SK-N-SH (cell line): ENCODE measurements at regions not wholly inside any gene's neighbourhood (a gene's known extent, or its start where the extent isn't known, plus 50 kb on each side); places are given as distances from the start of the nearest gene placed in this dataset.

Experiments
- CTCF ChIA-PET: fragments of 300-600, 350-600 bp; formaldehyde crosslinking; extraction: SDS; loops from one replicate; lab custom pipeline; 2021; lab: Yijun Ruan, JAX
- POLR2A ChIA-PET: fragments of 350-600 bp; sonication (Branson Sonifier 250); formaldehyde crosslinking; extraction: SDS; loops from one replicate; lab custom pipeline; 2020; ENCODE audit warnings: antibody characterized with exemption, inconsistent platforms; lab: Yijun Ruan, JAX
- DNase-seq: peaks from one replicate; pipeline ENCODE4 v3.0.0; 2012
- H2AFZ ChIP-seq: fragments of 200-600 bp; sonication (generic); 2 replicates; pipeline ENCODE4 v1.8.1; 2016; ENCODE audit warnings: antibody characterized with exemption, mild to moderate bottlenecking, low read depth
- H3F3A ChIP-seq: fragments of 200-600 bp; sonication (generic); replicated peaks from 2 replicates; pipeline ENCODE3; 2016; ENCODE audit warnings: antibody characterized with exemption, mild to moderate bottlenecking; ENCODE audit not compliant: insufficient read depth
- H3K27ac ChIP-seq, 2 experiments: fragments of 200-500 bp in 1 of 2; fragments of 200-600 bp in 1 of 2; sonication (Bioruptor generic) in 1 of 2; sonication (generic), shearing (Covaris generic) in 1 of 2; 2 replicates each; pipeline versions ENCODE4 v1.5.1 to v1.6.1; 2014 to 2016; ENCODE audit warnings: low read depth in 2 of 2, inconsistent platforms in 1 of 2, low read length in 1 of 2, mild to moderate bottlenecking in 1 of 2, mixed read lengths in 1 of 2
- H3K27me3 ChIP-seq: fragments of 200-600 bp; sonication (generic), shearing (Covaris generic); 2 replicates; pipeline ENCODE4 v1.6.1; 2016; ENCODE audit warnings: mixed run types; ENCODE audit not compliant: insufficient read depth
- H3K36me3 ChIP-seq, 2 experiments: fragments of 200-500 bp in 1 of 2; fragments of 200-600 bp in 1 of 2; sonication (Bioruptor generic) in 1 of 2; sonication (generic) in 1 of 2; replicated peaks in 1 of 2; 2 replicates each; pipeline versions ENCODE3 to v1.5.1; 2014 to 2016; ENCODE audit warnings: low read length in 1 of 2, mild to moderate bottlenecking in 1 of 2; ENCODE audit not compliant: insufficient read depth in 2 of 2, control insufficient read depth in 1 of 2
- H3K4me1 ChIP-seq, 2 experiments: fragments of 200-500 bp in 1 of 2; fragments of 200-600 bp in 1 of 2; sonication (Bioruptor generic) in 1 of 2; sonication (generic), shearing (Covaris generic) in 1 of 2; 2 replicates each; pipeline versions ENCODE4 v1.5.1 to v1.6.1; 2014 to 2016; ENCODE audit warnings: low read depth in 1 of 2, low read length in 1 of 2, mixed run types in 1 of 2; ENCODE audit not compliant: insufficient read depth in 2 of 2, control insufficient read depth in 1 of 2
- H3K4me2 ChIP-seq: fragments of 200-600 bp; sonication (generic), shearing (Covaris generic); 2 replicates; pipeline ENCODE4 v1.6.1; 2017; ENCODE audit warnings: mixed run types
- H3K4me3 ChIP-seq, 2 experiments: fragments of 200-500 bp in 1 of 2; fragments of 200-600 bp in 1 of 2; sonication (Bioruptor generic) in 1 of 2; sonication (generic), shearing (Covaris generic) in 1 of 2; 2 replicates each; pipeline versions ENCODE4 v1.5.1 to v1.8.1; 2014 to 2016; ENCODE audit warnings: low read depth in 2 of 2, inconsistent platforms in 1 of 2, low read length in 1 of 2, mild to moderate bottlenecking in 1 of 2, mixed read lengths in 1 of 2, moderate library complexity in 1 of 2
- H3K79me2 ChIP-seq: fragments of 200-600 bp; sonication (generic); 2 replicates; pipeline ENCODE4 v1.8.1; 2017; ENCODE audit warnings: mild to moderate bottlenecking; ENCODE audit not compliant: insufficient read depth
- H3K9ac ChIP-seq: fragments of 200-600 bp; sonication (generic); 2 replicates; pipeline ENCODE4 v1.6.1; 2017; ENCODE audit warnings: mixed run types
- H3K9me2 ChIP-seq: fragments of 200-600 bp; sonication (generic); 2 replicates; pipeline ENCODE4 v1.6.1; 2017; ENCODE audit warnings: mixed run types
- H3K9me3 ChIP-seq: fragments of 200-600 bp; sonication (generic); 2 replicates; pipeline ENCODE4 v1.6.1; 2017; ENCODE audit warnings: mixed run types, mild to moderate bottlenecking, moderate library complexity
- H4K20me1 ChIP-seq: fragments of 200-600 bp; sonication (generic); 2 replicates; pipeline ENCODE4 v1.6.1; 2017; ENCODE audit warnings: mild to moderate bottlenecking, mixed run types; ENCODE audit not compliant: insufficient read depth
- ELF1 ChIP-seq: IDR thresholded peaks from 2 replicates; pipeline ENCODE4 v1.4.0; 2012
- EP300 ChIP-seq, 2 experiments: IDR thresholded peaks; 2 replicates each; pipeline versions ENCODE4 v1.4.0 to v1.6.1; 2012; ENCODE audit warnings: borderline replicate concordance in 1 of 2, low read depth in 1 of 2, low read length in 1 of 2
- EZH2phosphoT487 ChIP-seq: fragments of 200-600 bp; sonication (generic); IDR thresholded peaks from 2 replicates; pipeline ENCODE4 v1.6.1; 2017; ENCODE audit warnings: low read depth, mixed run types, mild to moderate bottlenecking, antibody characterized with exemption, moderate library complexity, borderline replicate concordance
- FOXM1 ChIP-seq: IDR thresholded peaks from 2 replicates; pipeline ENCODE4 v1.4.0; 2012; ENCODE audit warnings: low read depth, mild to moderate bottlenecking
- GATA2 ChIP-seq: sonication (generic); formaldehyde crosslinking; IDR thresholded peaks from 2 replicates; pipeline ENCODE4 v1.5.0; 2020; ENCODE audit warnings: mild to moderate bottlenecking, missing genetic modification reagents
- IRF3 ChIP-seq: fragments of 150-350 bp; IDR thresholded peaks from 2 replicates; pipeline ENCODE4 v1.6.1; 2016; ENCODE audit warnings: mild to moderate bottlenecking, low read depth, low read length
- NFIC ChIP-seq: IDR thresholded peaks from 2 replicates; pipeline ENCODE4 v1.4.0; 2012; ENCODE audit warnings: borderline replicate concordance
- RAD21 ChIP-seq: IDR thresholded peaks from 2 replicates; pipeline ENCODE4 v1.6.1; 2012; ENCODE audit warnings: mild to moderate bottlenecking, low read length
- TCF12 ChIP-seq: IDR thresholded peaks from 2 replicates; pipeline ENCODE4 v1.4.0; 2012
- ZBTB33 ChIP-seq: IDR thresholded peaks from 2 replicates; pipeline ENCODE4 v1.4.0; 2012; ENCODE audit warnings: low read depth, borderline replicate concordance
- WGBS: methylation state at CpG from one replicate; pipeline ENCODE4 v1.1.6; 2017; ENCODE audit warnings: low lambda C conversion rate; 5-methylcytosine and 5-hydroxymethylcytosine counted together
- TF ChIP-seq, protein P1 (sequence below): fragments of 150-350 bp; IDR thresholded peaks from 2 replicates; pipeline ENCODE4 v1.6.1; 2017; ENCODE audit warnings: antibody characterized with exemption, low read length, low read depth, borderline replicate concordance
- TF ChIP-seq, protein P2 (sequence below): IDR thresholded peaks from 2 replicates; pipeline ENCODE4 v1.6.1; 2012; ENCODE audit warnings: mild to moderate bottlenecking, low read depth, low read length, moderate library complexity
- TF ChIP-seq, protein P3 (sequence below): IDR thresholded peaks from 2 replicates; pipeline ENCODE4 v1.4.0; 2012; ENCODE audit warnings: low read depth, borderline replicate concordance

- ChIA-PET CTCF (no interaction called here), POLR2A (interaction anchor here (0.6 kb wide), 1 partner anchor 1730 kb away, joined by 3 read pairs; no protein-coding TSS in a partner anchor)
- Histone ChIP-seq H3K79me2 (no peaks in the 10 kb centered on the region), H3K4me2 (no peak overlapping the region), H3K27ac (no peak overlapping the region), H3F3A (no peaks in the 10 kb centered on the region), H3K4me1 (no peaks in the 10 kb centered on the region), H4K20me1 (no peaks in the 10 kb centered on the region), H3K4me3 (no peak overlapping the region), H3K9me3 (no peaks in the 10 kb centered on the region), H3K36me3 (no peaks in the 10 kb centered on the region), H2AFZ (no peak overlapping the region), H3K9ac (no peak overlapping the region), H3K27me3 (no peaks in the 10 kb centered on the region), H3K9me2 (no peaks in the 10 kb centered on the region)
- no peak for DNase-seq
- WGBS = 0% methylated on average over 1 of the region's 1 CpG
- TF ChIP-seq, protein P1, sequence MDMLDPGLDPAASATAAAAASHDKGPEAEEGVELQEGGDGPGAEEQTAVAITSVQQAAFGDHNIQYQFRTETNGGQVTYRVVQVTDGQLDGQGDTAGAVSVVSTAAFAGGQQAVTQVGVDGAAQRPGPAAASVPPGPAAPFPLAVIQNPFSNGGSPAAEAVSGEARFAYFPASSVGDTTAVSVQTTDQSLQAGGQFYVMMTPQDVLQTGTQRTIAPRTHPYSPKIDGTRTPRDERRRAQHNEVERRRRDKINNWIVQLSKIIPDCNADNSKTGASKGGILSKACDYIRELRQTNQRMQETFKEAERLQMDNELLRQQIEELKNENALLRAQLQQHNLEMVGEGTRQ = no peak
These were observed 302.9 kb upstream of the MBL2 start for GRCh38 chr10:53075469-53075868.

DNA sequence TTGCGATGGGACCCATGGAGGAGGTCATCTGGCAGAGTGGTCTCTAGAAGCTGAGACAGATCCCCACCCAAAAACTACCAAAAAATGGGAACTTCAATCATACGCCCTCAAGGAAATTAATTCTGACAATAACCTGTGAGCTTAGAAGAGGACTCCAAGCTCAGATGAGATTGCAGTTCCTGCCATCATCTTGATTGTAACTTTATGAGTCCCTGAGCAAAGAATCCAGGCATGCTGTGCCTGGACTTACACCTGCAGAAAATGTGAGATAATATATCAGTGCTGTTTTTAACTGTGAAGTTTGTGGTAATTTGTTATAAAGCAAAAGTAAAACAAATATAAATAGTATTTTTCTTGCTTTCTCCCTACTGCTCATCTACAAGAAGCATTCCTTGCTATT lies 299.6 kb upstream of the MBL2 start:
- H3K36me3 ChIP-seq = no peaks in the 10 kb centered on the region
- no peaks in the 10 kb centered on the region for H3K9me2 ChIP-seq
- no peak overlapping the region for H3K4me3 ChIP-seq
- H3K9ac ChIP-seq = no peak overlapping the region
- no peak for DNase-seq
- H3K27me3 ChIP-seq = no peaks in the 10 kb centered on the region; the same call in 1 of the 2 replicates
- CTCF ChIA-PET = interaction anchor here (0.7 kb wide), 1 partner anchor 188 kb away, joined by 3 read pairs; no protein-coding TSS in a partner anchor
- no peaks in the 10 kb centered on the region for H3K4me1 ChIP-seq
- H3K27ac ChIP-seq = no peak overlapping the region
- no peak for TF ChIP-seq FOXM1
- no peak for TF ChIP-seq GATA2 (CRISPR knock-in tag)
- no peak for TF ChIP-seq NFIC
- TF ChIP-seq ELF1 = no peak
- H3K4me2 ChIP-seq = no peak overlapping the region
- POLR2A ChIA-PET = no interaction called here
- no peaks in the 10 kb centered on the region for H3F3A ChIP-seq
- no peaks in the 10 kb centered on the region for H3K9me3 ChIP-seq
- H2AFZ ChIP-seq = no peak overlapping the region
- no peaks in the 10 kb centered on the region for H3K79me2 ChIP-seq
- no peaks in the 10 kb centered on the region for H4K20me1 ChIP-seq
- WGBS = 62% methylated on average over 2 of the region's 2 CpGs

DNA sequence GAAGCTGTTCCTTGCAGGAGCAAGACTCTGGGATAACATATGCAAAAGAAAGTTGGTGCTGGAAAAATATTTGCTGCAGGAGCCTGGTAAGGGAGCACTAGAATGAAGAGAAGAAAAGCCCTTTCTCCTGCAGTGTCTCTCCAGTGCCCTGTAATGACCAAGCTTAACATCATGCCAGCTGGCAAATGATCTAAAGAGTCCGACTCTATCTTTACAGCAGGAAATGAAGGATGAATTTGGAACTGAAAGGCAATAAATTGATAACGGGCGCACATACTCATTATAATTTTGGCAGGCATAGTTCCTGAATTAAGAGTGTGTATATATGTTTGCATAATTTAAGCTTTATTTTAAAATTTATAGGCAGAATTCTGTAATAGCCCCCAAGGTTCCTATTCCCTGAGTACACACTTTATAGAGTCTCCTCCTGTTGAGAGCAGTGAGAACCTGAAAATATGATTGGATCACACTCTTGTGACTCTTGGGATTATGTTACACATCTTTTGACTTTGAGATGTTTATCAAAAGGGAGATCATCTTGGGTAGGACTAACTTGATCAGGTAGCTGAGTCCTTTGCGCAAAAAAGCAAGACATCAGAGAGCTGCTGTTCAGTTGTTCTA lies 299.0 kb upstream of the MBL2 start:
- Histone ChIP-seq H3K36me3 (no peaks in the 10 kb centered on the region), H3K79me2 (no peaks in the 10 kb centered on the region), H3K4me1 (no peaks in the 10 kb centered on the region), H3F3A (no peaks in the 10 kb centered on the region), H3K4me2 (no peak overlapping the region), H4K20me1 (no peaks in the 10 kb centered on the region), H3K4me3 (no peak overlapping the region), H2AFZ (no peak overlapping the region), H3K9me3 (no peaks in the 10 kb centered on the region), H3K9me2 (no peaks in the 10 kb centered on the region), H3K9ac (no peak overlapping the region), H3K27me3 (no peaks in the 10 kb centered on the region; the same call in 1 of the 2 replicates), H3K27ac (no peak overlapping the region)
- CTCF ChIA-PET = no interaction called here
- DNase-seq = no peak
- POLR2A ChIA-PET = no interaction called here
- WGBS = 64% methylated on average over 4 of the region's 4 CpGs
- TF ChIP-seq EZH2phosphoT487 = no peak
- TF ChIP-seq, protein P2, sequence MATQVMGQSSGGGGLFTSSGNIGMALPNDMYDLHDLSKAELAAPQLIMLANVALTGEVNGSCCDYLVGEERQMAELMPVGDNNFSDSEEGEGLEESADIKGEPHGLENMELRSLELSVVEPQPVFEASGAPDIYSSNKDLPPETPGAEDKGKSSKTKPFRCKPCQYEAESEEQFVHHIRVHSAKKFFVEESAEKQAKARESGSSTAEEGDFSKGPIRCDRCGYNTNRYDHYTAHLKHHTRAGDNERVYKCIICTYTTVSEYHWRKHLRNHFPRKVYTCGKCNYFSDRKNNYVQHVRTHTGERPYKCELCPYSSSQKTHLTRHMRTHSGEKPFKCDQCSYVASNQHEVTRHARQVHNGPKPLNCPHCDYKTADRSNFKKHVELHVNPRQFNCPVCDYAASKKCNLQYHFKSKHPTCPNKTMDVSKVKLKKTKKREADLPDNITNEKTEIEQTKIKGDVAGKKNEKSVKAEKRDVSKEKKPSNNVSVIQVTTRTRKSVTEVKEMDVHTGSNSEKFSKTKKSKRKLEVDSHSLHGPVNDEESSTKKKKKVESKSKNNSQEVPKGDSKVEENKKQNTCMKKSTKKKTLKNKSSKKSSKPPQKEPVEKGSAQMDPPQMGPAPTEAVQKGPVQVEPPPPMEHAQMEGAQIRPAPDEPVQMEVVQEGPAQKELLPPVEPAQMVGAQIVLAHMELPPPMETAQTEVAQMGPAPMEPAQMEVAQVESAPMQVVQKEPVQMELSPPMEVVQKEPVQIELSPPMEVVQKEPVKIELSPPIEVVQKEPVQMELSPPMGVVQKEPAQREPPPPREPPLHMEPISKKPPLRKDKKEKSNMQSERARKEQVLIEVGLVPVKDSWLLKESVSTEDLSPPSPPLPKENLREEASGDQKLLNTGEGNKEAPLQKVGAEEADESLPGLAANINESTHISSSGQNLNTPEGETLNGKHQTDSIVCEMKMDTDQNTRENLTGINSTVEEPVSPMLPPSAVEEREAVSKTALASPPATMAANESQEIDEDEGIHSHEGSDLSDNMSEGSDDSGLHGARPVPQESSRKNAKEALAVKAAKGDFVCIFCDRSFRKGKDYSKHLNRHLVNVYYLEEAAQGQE = no peak
- TF ChIP-seq EP300 (IDR thresholded peaks at IDR 0.05; ENCODE audit: borderline replicate concordance in 1 of 2, low read depth in 1 of 2, low read length in 1 of 2) = no peak
- no peak for TF ChIP-seq RAD21
- TF ChIP-seq, protein P3, sequence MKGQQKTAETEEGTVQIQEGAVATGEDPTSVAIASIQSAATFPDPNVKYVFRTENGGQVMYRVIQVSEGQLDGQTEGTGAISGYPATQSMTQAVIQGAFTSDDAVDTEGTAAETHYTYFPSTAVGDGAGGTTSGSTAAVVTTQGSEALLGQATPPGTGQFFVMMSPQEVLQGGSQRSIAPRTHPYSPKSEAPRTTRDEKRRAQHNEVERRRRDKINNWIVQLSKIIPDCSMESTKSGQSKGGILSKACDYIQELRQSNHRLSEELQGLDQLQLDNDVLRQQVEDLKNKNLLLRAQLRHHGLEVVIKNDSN = no peak
- no peak for TF ChIP-seq TCF12
- no peak for TF ChIP-seq IRF3
- TF ChIP-seq ZBTB33 = no peak
